ENCODE measurements at regions not wholly inside any gene's neighbourhood (a gene's known extent, or its start where the extent isn't known, plus 50 kb on each side); places are given as distances from the start of the nearest gene placed in this dataset.
"Not testable (repeated sequence)": the region's sequence is repeated elsewhere in the genome, so short reads cannot be mapped to it uniquely, and the experiment has no call there.

DNA sequence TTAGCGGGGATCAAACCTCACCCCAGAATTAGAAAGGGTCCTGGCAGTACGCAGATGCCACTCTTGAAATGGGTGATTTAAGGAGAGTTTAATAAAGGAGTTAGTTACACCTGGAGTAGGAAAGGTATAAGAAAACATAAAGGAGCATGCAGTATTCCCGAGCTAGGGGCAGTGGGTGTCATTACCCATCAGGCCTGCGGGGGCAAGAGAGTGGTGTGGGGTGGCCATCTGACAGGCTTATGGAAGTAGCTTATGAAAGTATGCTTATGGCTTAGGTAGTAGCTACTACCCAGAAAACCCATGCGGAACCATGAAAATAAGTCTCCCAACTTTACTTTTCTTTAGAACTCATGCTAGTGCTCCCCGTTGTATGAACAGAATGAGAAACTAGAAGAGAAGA, 568.9 kb upstream of the ACVR2A start:
- H3K27me3 ChIP-seq = no peaks in the 10 kb centered on the region
- TF ChIP-seq, protein P1, sequence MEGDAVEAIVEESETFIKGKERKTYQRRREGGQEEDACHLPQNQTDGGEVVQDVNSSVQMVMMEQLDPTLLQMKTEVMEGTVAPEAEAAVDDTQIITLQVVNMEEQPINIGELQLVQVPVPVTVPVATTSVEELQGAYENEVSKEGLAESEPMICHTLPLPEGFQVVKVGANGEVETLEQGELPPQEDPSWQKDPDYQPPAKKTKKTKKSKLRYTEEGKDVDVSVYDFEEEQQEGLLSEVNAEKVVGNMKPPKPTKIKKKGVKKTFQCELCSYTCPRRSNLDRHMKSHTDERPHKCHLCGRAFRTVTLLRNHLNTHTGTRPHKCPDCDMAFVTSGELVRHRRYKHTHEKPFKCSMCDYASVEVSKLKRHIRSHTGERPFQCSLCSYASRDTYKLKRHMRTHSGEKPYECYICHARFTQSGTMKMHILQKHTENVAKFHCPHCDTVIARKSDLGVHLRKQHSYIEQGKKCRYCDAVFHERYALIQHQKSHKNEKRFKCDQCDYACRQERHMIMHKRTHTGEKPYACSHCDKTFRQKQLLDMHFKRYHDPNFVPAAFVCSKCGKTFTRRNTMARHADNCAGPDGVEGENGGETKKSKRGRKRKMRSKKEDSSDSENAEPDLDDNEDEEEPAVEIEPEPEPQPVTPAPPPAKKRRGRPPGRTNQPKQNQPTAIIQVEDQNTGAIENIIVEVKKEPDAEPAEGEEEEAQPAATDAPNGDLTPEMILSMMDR (IDR thresholded peaks at IDR 0.05) = no peak
- no peak for TF ChIP-seq POLR2A (IDR thresholded peaks at IDR 0.05)
- H3K4me1 ChIP-seq = no peaks in the 10 kb centered on the region
- no peak overlapping the region for H3K27ac ChIP-seq
- H3K9me3 ChIP-seq = no peaks in the 10 kb centered on the region
- no peak for DNase-seq
- intact Hi-C loops (cut with DNase I) = no loop called here
- no peak overlapping the region for H3K4me3 ChIP-seq (replicated peaks in 1 of 3)
- H3K36me3 ChIP-seq = no peaks in the 10 kb centered on the region
- WGBS, 2 donors = 82 to 92% methylated on average over 6 of the region's 6 CpGs

DNA sequence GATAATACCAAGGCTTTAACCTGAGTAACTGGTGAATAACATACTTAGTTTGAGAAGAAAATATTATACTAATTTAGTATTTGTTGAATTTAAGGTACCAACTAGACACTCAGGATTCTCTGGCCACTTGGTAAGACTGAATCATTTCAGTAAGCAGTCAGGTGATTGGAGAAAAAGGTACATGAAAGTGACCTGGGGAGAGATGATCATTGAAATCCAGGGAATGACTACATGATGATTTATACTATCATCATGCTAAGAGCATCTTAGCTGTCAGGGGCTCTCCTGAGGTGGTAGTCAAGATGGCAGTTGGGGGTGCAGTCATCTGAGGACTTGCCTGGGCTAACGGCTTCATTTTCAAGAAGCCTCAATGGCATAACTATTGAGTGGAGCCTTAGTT, 571.2 kb upstream of the ACVR2A start:
- H3K27ac ChIP-seq = no peak overlapping the region
- no peak for DNase-seq
- intact Hi-C loops (cut with DNase I) = no loop called here
- TF ChIP-seq, protein P1 (IDR thresholded peaks at IDR 0.05) = no peak
- no peak for TF ChIP-seq POLR2A (IDR thresholded peaks at IDR 0.05)
- H3K36me3 ChIP-seq = no peaks in the 10 kb centered on the region
- no peak overlapping the region for H3K4me3 ChIP-seq (replicated peaks in 1 of 3)
- 88 to 95% methylated on average over 1 of the region's 1 CpG for WGBS, 2 donors
- no peaks in the 10 kb centered on the region for H3K9me3 ChIP-seq
- H3K27me3 ChIP-seq = no peaks in the 10 kb centered on the region
- no peaks in the 10 kb centered on the region for H3K4me1 ChIP-seq

GRCh38 chr2:147273106-147273505, 571.7 kb upstream of the ACVR2A start:
- no peaks in the 10 kb centered on the region for H3K9me3 ChIP-seq
- DNase-seq = no peak
- intact Hi-C loops (cut with DNase I) = no loop called here
- no peaks in the 10 kb centered on the region for H3K4me1 ChIP-seq
- TF ChIP-seq, protein P1 (IDR thresholded peaks at IDR 0.05) = no peak
- no peak for TF ChIP-seq POLR2A (IDR thresholded peaks at IDR 0.05)
- H3K27me3 ChIP-seq = no peaks in the 10 kb centered on the region
- no peaks in the 10 kb centered on the region for H3K36me3 ChIP-seq
- H3K4me3 ChIP-seq (replicated peaks in 1 of 3) = no peak overlapping the region
- H3K27ac ChIP-seq = no peak overlapping the region

DNA sequence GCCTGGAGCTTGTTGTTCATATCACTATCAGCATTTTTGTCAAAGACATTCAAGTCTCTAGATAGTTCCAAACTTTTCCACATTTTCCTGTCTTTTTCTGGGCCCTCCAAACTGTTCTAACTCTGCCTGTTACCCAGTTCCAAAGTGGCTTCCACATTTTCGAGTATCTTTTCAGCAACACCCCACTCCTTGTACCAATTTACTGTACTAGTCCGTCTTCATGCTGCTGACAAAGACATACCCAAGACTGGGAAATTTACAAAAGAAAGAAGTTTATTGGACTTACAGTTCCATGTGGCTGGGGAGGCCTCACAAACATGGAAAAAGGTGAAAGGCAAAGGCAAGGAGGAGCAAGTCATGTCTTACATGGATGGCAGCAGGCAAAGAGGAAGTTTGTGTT, 575.2 kb upstream of the ACVR2A start:
- intact Hi-C loops (cut with DNase I) = not testable (repeated sequence)

DNA sequence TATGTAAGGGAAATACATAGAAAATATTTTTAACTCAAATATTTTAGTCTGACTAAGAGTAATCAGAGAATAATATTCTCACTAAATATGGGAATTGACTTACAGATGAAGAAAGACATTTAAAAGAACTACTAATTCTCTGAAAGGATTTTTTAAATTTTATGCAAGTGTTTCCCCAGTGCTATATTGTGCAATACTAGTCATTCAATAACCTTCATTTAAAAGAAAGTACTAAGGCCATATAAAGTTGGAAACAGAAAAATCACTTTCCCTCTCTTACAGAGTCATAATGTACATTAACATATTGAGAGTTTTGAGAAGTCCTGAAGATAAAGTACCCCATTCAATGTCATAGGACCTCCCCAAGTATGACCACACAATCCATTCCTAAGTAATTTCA, 584.6 kb upstream of the ACVR2A start:
- Histone ChIP-seq H3K9me3 (no peaks in the 10 kb centered on the region), H3K27ac (no peak overlapping the region), H3K27me3 (no peaks in the 10 kb centered on the region), H3K4me3 (replicated peaks in 1 of 3) (no peak overlapping the region), H3K4me1 (no peaks in the 10 kb centered on the region), H3K36me3 (no peaks in the 10 kb centered on the region)
- intact Hi-C loops (cut with DNase I) = no loop called here
- no peak for TF ChIP-seq POLR2A (IDR thresholded peaks at IDR 0.05)
- TF ChIP-seq, protein P1 (IDR thresholded peaks at IDR 0.05) = no peak
- DNase-seq = no peak

More for the DNA sequence above, 575.2 kb upstream of the ACVR2A start:
- not testable (repeated sequence) for H3K4me1 ChIP-seq; H3K27me3 ChIP-seq; H3K4me3 ChIP-seq (replicated peaks in 1 of 3); H3K27ac ChIP-seq; H3K9me3 ChIP-seq; DNase-seq; H3K36me3 ChIP-seq
- WGBS, 2 donors = 93 to 95% methylated on average over 2 of the region's 2 CpGs

- DNase-seq = no peak
- H3K4me1 ChIP-seq = no peaks in the 10 kb centered on the region
- TF ChIP-seq, protein P1 (IDR thresholded peaks at IDR 0.05) = no peak
- TF ChIP-seq POLR2A (IDR thresholded peaks at IDR 0.05) = no peak
- no peak overlapping the region for H3K4me3 ChIP-seq (replicated peaks in 1 of 3)
- intact Hi-C loops (cut with DNase I) = no loop called here
- no peaks in the 10 kb centered on the region for H3K9me3 ChIP-seq
- no peak overlapping the region for H3K27ac ChIP-seq
- no peaks in the 10 kb centered on the region for H3K36me3 ChIP-seq
- no peaks in the 10 kb centered on the region for H3K27me3 ChIP-seq
- 8 to 21% methylated on average over 1 of the region's 1 CpG for WGBS, 2 donors
Observed at GRCh38 chr2:147255812-147256211, 589.0 kb upstream of the ACVR2A start.
